H1 (cell line): ENCODE measurements at regions not wholly inside any gene's neighbourhood (a gene's known extent, or its start where the extent isn't known, plus 50 kb on each side); places are given as distances from the start of the nearest gene placed in this dataset.

Experiments
- ATF3 ChIP-seq: IDR thresholded peaks from 2 replicates; pipeline ENCODE4 v1.6.1; 2011; ENCODE audit warnings: low read depth, mild to moderate bottlenecking, low read length; ENCODE audit not compliant: insufficient read depth
- CTCF ChIP-seq, 3 experiments: IDR thresholded peaks; 1 replicate in 2 of 3; 2 replicates in 1 of 3; pipeline versions ENCODE4 v1.5.1 to v1.6.1; 2011; ENCODE audit warnings: low read length in 3 of 3, mild to moderate bottlenecking in 3 of 3, inconsistent platforms in 2 of 3, low read depth in 1 of 3, moderate library complexity in 1 of 3; ENCODE audit not compliant: insufficient read depth in 1 of 3; ENCODE audit errors: control extremely low read depth in 1 of 3
- EP300 ChIP-seq, 2 experiments: IDR thresholded peaks; 1 replicate in 1 of 2; 2 replicates in 1 of 2; pipeline ENCODE4 v1.6.1; 2011 to 2012; ENCODE audit warnings: low read depth in 2 of 2, low read length in 2 of 2, mild to moderate bottlenecking in 2 of 2, borderline replicate concordance in 1 of 2, inconsistent platforms in 1 of 2, moderate library complexity in 1 of 2
- EZH2 ChIP-seq: fragments of 200-600 bp; sonication (generic); IDR thresholded peaks from 2 replicates; pipeline ENCODE4 v1.7.1; 2012; ENCODE audit warnings: low read depth, mild to moderate bottlenecking, moderate library complexity, low read length, inconsistent platforms; ENCODE audit not compliant: severe bottlenecking
- JUN ChIP-seq: IDR thresholded peaks from 2 replicates; pipeline ENCODE4 v1.6.1; 2011; ENCODE audit warnings: low read depth, mild to moderate bottlenecking, improper control_type of control experiment, low read length

GRCh38 chr11:90332415-90332814 is 109.6 kb upstream of the CHORDC1 start (continued):
- TF ChIP-seq CTCF (IDR thresholded peaks at IDR 0.05; ENCODE audit: control extremely low read depth in 1 of 3, insufficient read depth in 1 of 3, low read depth in 1 of 3, low read length in 3 of 3) (no peak), ATF3 (no peak), JUN (no peak), EZH2 (no peak), EP300 (IDR thresholded peaks at IDR 0.05; ENCODE audit: borderline replicate concordance in 1 of 2, low read depth in 2 of 2, low read length in 2 of 2) (no peak)
- TF ChIP-seq, all 59 proteins: peak for 0
